Panc1 (cell line): ENCODE measurements at regions not wholly inside any gene's neighbourhood (a gene's known extent, or its start where the extent isn't known, plus 50 kb on each side); places are given as distances from the start of the nearest gene placed in this dataset.

Experiments used
- CTCF ChIP-seq: fragments of 450-650 bp; IDR thresholded peaks from 2 replicates; pipeline ENCODE4 v1.5.1; 2017; ENCODE audit warnings: mild to moderate bottlenecking
- POLR2AphosphoS5 ChIP-seq: IDR thresholded peaks from 2 replicates; pipeline ENCODE4 v1.6.1; 2012; ENCODE audit warnings: mild to moderate bottlenecking, low read depth, low read length, moderate library complexity
- REST ChIP-seq, 2 experiments: IDR thresholded peaks; 2 replicates each; pipeline ENCODE4 v1.6.1; 2011 to 2012; ENCODE audit warnings: low read depth in 2 of 2, control low read depth in 1 of 2, low read length in 1 of 2, mild to moderate bottlenecking in 1 of 2, moderate library complexity in 1 of 2; ENCODE audit not compliant: insufficient read depth in 1 of 2

DNA sequence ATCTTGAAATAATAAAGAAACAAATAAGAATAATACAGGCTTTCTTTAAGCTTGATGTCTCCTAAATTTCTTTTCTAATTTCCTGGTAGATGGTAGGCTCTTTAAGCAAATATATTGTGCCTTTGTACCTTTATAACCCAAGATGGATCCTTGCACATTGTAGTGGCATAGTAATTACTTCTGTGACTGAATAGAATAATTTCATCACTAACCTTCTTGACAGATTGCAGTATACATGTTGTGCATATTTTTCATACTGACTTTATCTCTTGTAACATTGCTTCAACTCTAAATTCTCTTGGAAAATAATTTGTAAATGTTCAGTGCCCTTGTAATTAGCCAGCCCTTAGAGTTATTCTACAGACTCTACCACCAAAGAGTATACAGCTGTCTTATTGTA, 1433.8 kb upstream of the GBE1 start:
- TF ChIP-seq CTCF (no peak), REST (IDR thresholded peaks at IDR 0.05; ENCODE audit: insufficient read depth in 1 of 2, low read depth in 2 of 2, low read length in 1 of 2) (no peak), POLR2AphosphoS5 (no peak)
